Stomach (tissue), 8 donors: ENCODE measurements at regions not wholly inside any gene's neighbourhood (a gene's known extent, or its start where the extent isn't known, plus 50 kb on each side); places are given as distances from the start of the nearest gene placed in this dataset.

Experiments used
- DNase-seq, 2 donors: peaks; one replicate each; pipeline versions ENCODE4 v3.0.0 to v3.0.0-alpha.2; 2013 to 2019
- H3K27ac ChIP-seq, 5 donors: fragments of 200-600 bp in 4 of 5; sonication (generic) in 4 of 5; one replicate each; pipeline ENCODE4 v1.5.1; 2013 to 2019; ENCODE audit warnings: mild to moderate bottlenecking in 1 of 5, moderate library complexity in 1 of 5
- H3K27me3 ChIP-seq, 3 donors: fragments of 200-600 bp; sonication (generic); one replicate each; pipeline ENCODE4 v1.5.1; 2017 to 2019; ENCODE audit warnings: mixed run types in 1 of 3
- H3K36me3 ChIP-seq, 4 donors: fragments of 200-600 bp; sonication (generic); 1 replicate in 3 of 4; 2 replicates in 1 of 4; pipeline ENCODE4 v1.5.1; 2016 to 2019
- H3K4me1 ChIP-seq, 4 donors: fragments of 200-600 bp; sonication (generic); one replicate each; pipeline ENCODE4 v1.5.1; 2016 to 2019
- H3K4me3 ChIP-seq, 4 donors: fragments of 200-600 bp; sonication (generic) in 3 of 4; one replicate each; pipeline ENCODE4 v1.5.1; 2016 to 2019; ENCODE audit warnings: mild to moderate bottlenecking in 1 of 4
- H3K9me3 ChIP-seq, 4 donors: fragments of 200-600 bp; sonication (generic); one replicate each; pipeline ENCODE4 v1.5.1; 2016 to 2019
- EP300 ChIP-seq: sonication (generic); formaldehyde crosslinking; IDR thresholded peaks from one replicate; pipeline ENCODE4 v1.6.1; 2017; ENCODE audit warnings: antibody characterized with exemption
- POLR2A ChIP-seq, 4 donors: fragments of 450-650 bp; IDR thresholded peaks; one replicate each; pipeline ENCODE4 v1.6.1; 2016; ENCODE audit warnings: antibody characterized with exemption in 4 of 4, control low read depth in 2 of 4, mild to moderate bottlenecking in 1 of 4, moderate library complexity in 1 of 4
- POLR2AphosphoS5 ChIP-seq, 3 donors: sonication (generic); formaldehyde crosslinking; IDR thresholded peaks; one replicate each; pipeline ENCODE4 v1.6.1; 2016; ENCODE audit warnings: antibody characterized with exemption in 3 of 3
- WGBS, 5 donors: extraction: QIAGEN DNeasy Blood & Tissue Kit in 3 of 5; methylation state at CpG; one replicate each; pipeline versions ENCODE4 v1.1.5 to v1.1.7; 2013 to 2018; 5-methylcytosine and 5-hydroxymethylcytosine counted together
- intact Hi-C: fragments of 100-400 bp; cut with DNase I; formaldehyde crosslinking; loops from one replicate; pipeline ENCODE4 v1.15.1; 2023; ENCODE audit warnings: low total_unique reads
- TF ChIP-seq, protein P1 (sequence below), 7 experiments: fragments of 450-650 bp in 4 of 7; fragments of 200-600 bp in 3 of 7; sonication (generic) in 3 of 7; IDR thresholded peaks; one replicate each; pipeline ENCODE4 v1.5.1; 2016 to 2019; ENCODE audit warnings: antibody characterized with exemption in 7 of 7, control low read depth in 2 of 7, mild to moderate bottlenecking in 1 of 7
- donor health status: healthy with polysubstance abuse.
- donor health status: Bipolar disorder and iron deficiency.
- donor health status: healthy.

DNA sequence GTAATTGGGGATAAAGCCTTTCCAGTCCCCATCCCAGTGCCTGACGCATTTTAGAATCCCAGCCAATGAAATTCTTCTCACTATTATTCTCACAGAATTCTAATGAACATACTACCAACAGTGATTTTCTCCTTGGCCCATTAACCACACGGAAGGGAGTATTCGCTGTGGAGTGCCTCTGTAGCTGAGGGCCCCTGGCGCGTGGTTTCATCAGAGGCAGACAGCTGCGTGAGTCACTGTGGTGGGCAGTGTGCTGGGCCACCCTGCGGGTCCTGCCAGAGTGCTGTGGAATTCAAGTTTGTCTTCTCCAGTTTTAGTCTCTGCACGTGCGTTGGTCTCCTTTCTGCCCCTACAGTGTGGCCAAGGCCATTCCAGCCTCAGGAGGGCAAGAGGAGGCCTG lies 335.4 kb upstream of the FAT1 start:
- intact Hi-C loops: no loop called here
- no peak overlapping the region for H3K4me3 ChIP-seq
- no peak overlapping the region for H3K27ac ChIP-seq
- no peak for DNase-seq
- no peaks in the 10 kb centered on the region for H3K36me3 ChIP-seq
- H3K4me1 ChIP-seq: no peaks in the 10 kb centered on the region
- H3K9me3 ChIP-seq: no peaks in the 10 kb centered on the region
- H3K27me3 ChIP-seq: no peaks in the 10 kb centered on the region
- WGBS, 5 donors: 90 to 96% (median 92%) methylated on average over 9 of the region's 9 CpGs
- TF ChIP-seq, protein P1, sequence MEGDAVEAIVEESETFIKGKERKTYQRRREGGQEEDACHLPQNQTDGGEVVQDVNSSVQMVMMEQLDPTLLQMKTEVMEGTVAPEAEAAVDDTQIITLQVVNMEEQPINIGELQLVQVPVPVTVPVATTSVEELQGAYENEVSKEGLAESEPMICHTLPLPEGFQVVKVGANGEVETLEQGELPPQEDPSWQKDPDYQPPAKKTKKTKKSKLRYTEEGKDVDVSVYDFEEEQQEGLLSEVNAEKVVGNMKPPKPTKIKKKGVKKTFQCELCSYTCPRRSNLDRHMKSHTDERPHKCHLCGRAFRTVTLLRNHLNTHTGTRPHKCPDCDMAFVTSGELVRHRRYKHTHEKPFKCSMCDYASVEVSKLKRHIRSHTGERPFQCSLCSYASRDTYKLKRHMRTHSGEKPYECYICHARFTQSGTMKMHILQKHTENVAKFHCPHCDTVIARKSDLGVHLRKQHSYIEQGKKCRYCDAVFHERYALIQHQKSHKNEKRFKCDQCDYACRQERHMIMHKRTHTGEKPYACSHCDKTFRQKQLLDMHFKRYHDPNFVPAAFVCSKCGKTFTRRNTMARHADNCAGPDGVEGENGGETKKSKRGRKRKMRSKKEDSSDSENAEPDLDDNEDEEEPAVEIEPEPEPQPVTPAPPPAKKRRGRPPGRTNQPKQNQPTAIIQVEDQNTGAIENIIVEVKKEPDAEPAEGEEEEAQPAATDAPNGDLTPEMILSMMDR (IDR thresholded peaks at IDR 0.05): no peak
- TF ChIP-seq POLR2A (IDR thresholded peaks at IDR 0.05): no peak
- no peak for TF ChIP-seq EP300
- no peak for TF ChIP-seq POLR2AphosphoS5 (IDR thresholded peaks at IDR 0.05)

- WGBS, 5 donors: 29 to 64% (median 42%) methylated on average over 4 of the region's 4 CpGs
- Histone ChIP-seq H3K27ac (no peak overlapping the region), H3K9me3 (no peaks in the 10 kb centered on the region), H3K36me3 (no peaks in the 10 kb centered on the region), H3K27me3 (no peaks in the 10 kb centered on the region), H3K4me1 (no peaks in the 10 kb centered on the region), H3K4me3 (no peak overlapping the region)
- no peak for DNase-seq
- intact Hi-C loops: no loop called here
- TF ChIP-seq EP300: no peak
These were observed 336.2 kb upstream of the FAT1 start for GRCh38 chr4:187059895-187060294.

GRCh38 chr4:187060551-187060950 lies 336.9 kb upstream of the FAT1 start:
- intact Hi-C loops: no loop called here
- Histone ChIP-seq H3K27ac (no peak overlapping the region), H3K36me3 (no peaks in the 10 kb centered on the region), H3K27me3 (no peaks in the 10 kb centered on the region), H3K9me3 (no peaks in the 10 kb centered on the region), H3K4me1 (no peaks in the 10 kb centered on the region), H3K4me3 (no peak overlapping the region)
- TF ChIP-seq, protein P1 (IDR thresholded peaks at IDR 0.05): no peak
- no peak for TF ChIP-seq EP300
- DNase-seq: no peak
- 78 to 92% (median 86%) methylated on average over 14 of the region's 14 CpGs for WGBS, 5 donors

GRCh38 chr4:187063251-187063650 lies 339.6 kb upstream of the FAT1 start:
- Histone ChIP-seq H3K36me3 (no peaks in the 10 kb centered on the region), H3K4me3 (no peak overlapping the region), H3K27me3 (no peaks in the 10 kb centered on the region), H3K9me3 (no peaks in the 10 kb centered on the region), H3K27ac (no peak overlapping the region), H3K4me1 (no peaks in the 10 kb centered on the region)
- WGBS, 5 donors: 79 to 92% (median 90%) methylated on average over 26 of the region's 26 CpGs
- no peak for DNase-seq
- TF ChIP-seq POLR2A (IDR thresholded peaks at IDR 0.05) (no peak), POLR2AphosphoS5 (IDR thresholded peaks at IDR 0.05) (no peak), EP300 (no peak)
- TF ChIP-seq, protein P1 (IDR thresholded peaks at IDR 0.05): no peak
- intact Hi-C loops: no loop called here

DNA sequence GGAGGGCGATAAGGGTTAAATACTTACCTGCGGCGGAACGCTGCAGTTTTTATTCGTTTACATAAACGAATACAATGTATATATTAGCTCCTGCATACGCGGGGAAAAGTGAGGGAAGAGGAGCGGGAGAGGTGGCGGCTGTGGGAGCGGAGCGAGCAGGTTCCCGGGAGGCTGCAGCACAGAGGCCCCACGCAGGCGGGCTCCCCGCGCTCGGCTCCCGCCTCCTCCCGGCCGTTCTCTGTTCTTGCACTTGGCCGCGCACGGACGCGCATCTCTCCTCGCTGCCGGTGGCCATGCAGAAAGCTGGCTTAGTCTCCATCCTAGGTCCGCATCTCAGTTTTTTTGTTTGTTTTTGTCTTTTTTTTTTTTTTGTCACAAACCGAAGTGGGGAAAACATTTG lies 340.4 kb upstream of the FAT1 start:
- 87 to 92% (median 89%) methylated on average over 30 of the region's 30 CpGs for WGBS, 5 donors

More for the DNA sequence above, 340.4 kb upstream of the FAT1 start:
- Histone ChIP-seq H3K36me3 (no peaks in the 10 kb centered on the region), H3K27ac (no peak overlapping the region), H3K4me1 (no peaks in the 10 kb centered on the region), H3K9me3 (no peaks in the 10 kb centered on the region), H3K27me3 (no peaks in the 10 kb centered on the region), H3K4me3 (no peak overlapping the region)
- intact Hi-C loops: no loop called here
- TF ChIP-seq POLR2A (IDR thresholded peaks at IDR 0.05) (no peak), POLR2AphosphoS5 (IDR thresholded peaks at IDR 0.05) (no peak), EP300 (no peak)
- TF ChIP-seq, protein P1 (IDR thresholded peaks at IDR 0.05): no peak
- DNase-seq: no peak
